OCI-LY1 (cell line): ENCODE measurements at regions not wholly inside any gene's neighbourhood (a gene's known extent, or its start where the extent isn't known, plus 50 kb on each side); places are given as distances from the start of the nearest gene placed in this dataset.

Experiments
- H2AFZ ChIP-seq: fragments of 200-600 bp; sonication (generic), shearing (Covaris generic); 2 replicates; pipeline ENCODE4 v1.6.0; 2014; ENCODE audit warnings: antibody characterized with exemption, mild to moderate bottlenecking, low read length
- H3F3A ChIP-seq: fragments of 200-600 bp; sonication (generic), shearing (Covaris generic); 2 replicates; pipeline ENCODE4 v1.6.0; 2014; ENCODE audit warnings: mild to moderate bottlenecking, antibody characterized with exemption, low read length, moderate library complexity; ENCODE audit not compliant: insufficient read depth
- H3K27ac ChIP-seq: fragments of 200-600 bp; sonication (generic); 2 replicates; pipeline ENCODE4 v1.5.1; 2014; ENCODE audit warnings: low read length, mixed run types, mild to moderate bottlenecking, low read depth; ENCODE audit not compliant: poor library complexity, severe bottlenecking
- H3K27me3 ChIP-seq: fragments of 200-600 bp; sonication (generic); 2 replicates; pipeline ENCODE4 v1.6.0; 2014; ENCODE audit warnings: antibody characterized with exemption, mild to moderate bottlenecking, low read length, moderate library complexity; ENCODE audit not compliant: insufficient read depth
- H3K36me3 ChIP-seq: fragments of 200-600 bp; sonication (generic); 2 replicates; pipeline ENCODE4 v1.6.1; 2014; ENCODE audit warnings: mild to moderate bottlenecking, antibody characterized with exemption, low read length, moderate library complexity, mixed read lengths; ENCODE audit not compliant: insufficient read depth
- H3K4me1 ChIP-seq: fragments of 200-600 bp; sonication (generic); 2 replicates; pipeline ENCODE4 v1.5.1; 2014; ENCODE audit warnings: mild to moderate bottlenecking, low read length, moderate library complexity; ENCODE audit not compliant: insufficient read depth, severe bottlenecking
- H3K4me2 ChIP-seq: fragments of 200-600 bp; sonication (generic), shearing (Covaris generic); 2 replicates; pipeline ENCODE4 v1.6.1; 2014; ENCODE audit warnings: low read length
- H3K4me3 ChIP-seq: fragments of 200-600 bp; sonication (generic); 2 replicates; pipeline ENCODE4 v1.5.1; 2014; ENCODE audit warnings: low read length, low read depth, mild to moderate bottlenecking, mixed read lengths; ENCODE audit not compliant: poor library complexity, severe bottlenecking
- H3K79me2 ChIP-seq: fragments of 200-600 bp; shearing (Covaris generic); 2 replicates; pipeline ENCODE4 v1.6.1; 2016; ENCODE audit warnings: mixed run types, low read length, mixed read lengths; ENCODE audit not compliant: insufficient read depth
- H3K9ac ChIP-seq: fragments of 200-600 bp; sonication (generic), shearing (Covaris generic); 2 replicates; pipeline ENCODE4 v1.6.1; 2014; ENCODE audit warnings: mild to moderate bottlenecking, low read length, mixed read lengths
- H3K9me2 ChIP-seq: fragments of 200-600 bp; sonication (generic), shearing (Covaris generic); 2 replicates; pipeline ENCODE4 v1.6.1; 2014; ENCODE audit warnings: low read depth, mild to moderate bottlenecking, low read length, mixed read lengths
- H3K9me3 ChIP-seq: fragments of 200-600 bp; shearing (Covaris generic); 2 replicates; pipeline ENCODE4 v1.6.1; 2014; ENCODE audit warnings: low read length, mixed read lengths
- H4K20me1 ChIP-seq: fragments of 200-600 bp; sonication (generic), shearing (Covaris generic); 2 replicates; pipeline ENCODE4 v1.6.0; 2016; ENCODE audit warnings: mild to moderate bottlenecking, low read length; ENCODE audit not compliant: insufficient read depth
- CTCF ChIP-seq: fragments of 200-600 bp; sonication (generic), shearing (Covaris generic); IDR thresholded peaks from 2 replicates; pipeline ENCODE4 v1.5.1; 2017; ENCODE audit warnings: mild to moderate bottlenecking, antibody characterized with exemption, low read length, moderate library complexity, mixed read lengths
- EZH2 ChIP-seq: fragments of 200-600 bp; sonication (generic), shearing (Covaris generic); IDR thresholded peaks from 2 replicates; pipeline ENCODE4 v1.8.0; 2017; ENCODE audit warnings: borderline replicate concordance, mixed run types, mild to moderate bottlenecking, antibody characterized with exemption, low read length, moderate library complexity, mixed read lengths

DNA sequence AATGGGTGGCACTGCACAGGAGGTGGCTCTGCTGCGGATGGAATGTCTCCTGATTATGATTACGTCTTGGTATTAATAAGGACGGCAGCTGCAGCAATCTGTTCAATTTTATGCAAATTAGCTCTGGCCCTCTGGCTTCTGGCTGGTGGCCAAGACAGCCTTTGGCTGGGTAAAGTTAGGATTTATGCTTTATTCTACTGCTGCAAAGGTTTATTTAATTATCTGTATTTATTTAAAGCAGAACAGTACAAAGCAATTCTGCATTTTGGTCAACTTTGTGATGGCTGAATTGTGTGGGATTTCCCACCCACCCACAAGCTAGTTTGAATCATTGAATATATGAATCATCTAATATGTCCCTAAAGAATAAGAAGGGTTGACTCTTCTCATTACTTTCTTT lies 745.6 kb upstream of the FAM241A start:
- H2AFZ ChIP-seq, result no peak overlapping the region
- TF ChIP-seq CTCF, result no peak
- TF ChIP-seq EZH2, result no peak
- H4K20me1 ChIP-seq, result no peaks in the 10 kb centered on the region
- no peaks in the 10 kb centered on the region; the same call in 1 of the 2 replicates for H3K9me2 ChIP-seq
- no peaks in the 10 kb centered on the region for H3K4me1 ChIP-seq
- no peak overlapping the region for H3K4me3 ChIP-seq
- no peak overlapping the region for H3K4me2 ChIP-seq
- no peaks in the 10 kb centered on the region for H3K27me3 ChIP-seq
- no peak overlapping the region for H3K27ac ChIP-seq
- no peaks in the 10 kb centered on the region for H3F3A ChIP-seq
- no peak overlapping the region for H3K9ac ChIP-seq
- no peaks in the 10 kb centered on the region for H3K79me2 ChIP-seq
- no peaks in the 10 kb centered on the region for H3K9me3 ChIP-seq
- H3K36me3 ChIP-seq, result no peaks in the 10 kb centered on the region

- no peak overlapping the region for H3K27ac ChIP-seq
- no peak overlapping the region for H3K4me2 ChIP-seq
- no peak overlapping the region for H2AFZ ChIP-seq
- no peaks in the 10 kb centered on the region for H3K79me2 ChIP-seq
- H3K9ac ChIP-seq, result no peak overlapping the region
- no peak overlapping the region for H3K4me3 ChIP-seq
- H3K9me3 ChIP-seq, result no peaks in the 10 kb centered on the region
- H3F3A ChIP-seq, result no peaks in the 10 kb centered on the region
- H3K9me2 ChIP-seq, result no peaks in the 10 kb centered on the region; the same call in 1 of the 2 replicates
- TF ChIP-seq CTCF (no peak), EZH2 (no peak)
- H3K27me3 ChIP-seq, result no peaks in the 10 kb centered on the region
- H3K36me3 ChIP-seq, result no peaks in the 10 kb centered on the region
- H3K4me1 ChIP-seq, result no peaks in the 10 kb centered on the region
- no peaks in the 10 kb centered on the region for H4K20me1 ChIP-seq
Measured at GRCh38 chr4:111400741-111401140, 744.5 kb upstream of the FAM241A start.

- Histone ChIP-seq H3K4me3 (no peak overlapping the region), H2AFZ (no peak overlapping the region), H3K9me2 (no peaks in the 10 kb centered on the region)
Measured at GRCh38 chr4:111404673-111405072, 740.6 kb upstream of the FAM241A start.

More at GRCh38 chr4:111404673-111405072, 740.6 kb upstream of the FAM241A start:
- TF ChIP-seq EZH2 (no peak), CTCF (no peak)
- H4K20me1 ChIP-seq, result no peaks in the 10 kb centered on the region
- H3K27ac ChIP-seq, result no peak overlapping the region
- H3K27me3 ChIP-seq, result no peaks in the 10 kb centered on the region
- no peaks in the 10 kb centered on the region for H3K4me1 ChIP-seq
- H3F3A ChIP-seq, result no peaks in the 10 kb centered on the region
- no peak overlapping the region for H3K4me2 ChIP-seq
- H3K36me3 ChIP-seq, result no peaks in the 10 kb centered on the region
- no peak overlapping the region for H3K9ac ChIP-seq
- no peaks in the 10 kb centered on the region for H3K9me3 ChIP-seq
- no peaks in the 10 kb centered on the region for H3K79me2 ChIP-seq
